Karpas-422 (cell line): ENCODE measurements at regions not wholly inside any gene's neighbourhood (a gene's known extent, or its start where the extent isn't known, plus 50 kb on each side); places are given as distances from the start of the nearest gene placed in this dataset.

Experiments
- DNase-seq: peaks from one replicate; pipeline ENCODE4 v3.0.0-alpha.2; 2015
- H2AFZ ChIP-seq: fragments of 200-600 bp; sonication (generic); 2 replicates; pipeline ENCODE4 v1.6.1; 2014; ENCODE audit warnings: antibody characterized with exemption, low read length, mixed read lengths
- H3K27ac ChIP-seq: fragments of 200-600 bp; sonication (generic); 2 replicates; pipeline ENCODE4 v1.5.1; 2014; ENCODE audit warnings: mild to moderate bottlenecking, low read length, moderate library complexity
- H3K27me3 ChIP-seq: fragments of 200-600 bp; sonication (generic); 2 replicates; pipeline ENCODE4 v1.6.1; 2014; ENCODE audit warnings: low read length, mixed read lengths
- H3K36me3 ChIP-seq: fragments of 200-600 bp; sonication (generic); 2 replicates; pipeline ENCODE4 v1.6.1; 2014; ENCODE audit warnings: low read length, mixed read lengths; ENCODE audit not compliant: insufficient read depth
- H3K4me1 ChIP-seq: fragments of 200-600 bp; sonication (generic); 2 replicates; pipeline ENCODE4 v1.6.1; 2014; ENCODE audit warnings: mild to moderate bottlenecking, low read length, mixed read lengths
- H3K4me2 ChIP-seq: fragments of 200-600 bp; sonication (generic); 2 replicates; pipeline ENCODE4 v1.6.1; 2014; ENCODE audit warnings: low read length, low read depth, mild to moderate bottlenecking; ENCODE audit not compliant: poor library complexity, severe bottlenecking
- H3K4me3 ChIP-seq: fragments of 200-600 bp; sonication (generic); 2 replicates; pipeline ENCODE4 v1.5.1; 2014; ENCODE audit warnings: mild to moderate bottlenecking, antibody characterized with exemption, low read length, mixed read lengths
- H3K79me2 ChIP-seq: fragments of 200-600 bp; sonication (generic); 2 replicates; pipeline ENCODE4 v1.6.1; 2014; ENCODE audit warnings: mild to moderate bottlenecking, low read length, mixed read lengths
- H3K9ac ChIP-seq: fragments of 200-600 bp; sonication (generic); 2 replicates; pipeline ENCODE4 v1.6.0; 2014; ENCODE audit warnings: low read length
- H3K9me2 ChIP-seq: fragments of 200-600 bp; sonication (generic), shearing (Covaris generic); replicated peaks from 2 replicates; pipeline ENCODE4 v1.6.0; 2014; ENCODE audit warnings: mild to moderate bottlenecking, low read length, moderate library complexity; ENCODE audit not compliant: insufficient read depth
- H3K9me3 ChIP-seq: fragments of 300-700, 200-600 bp; sonication (generic); 2 replicates; pipeline ENCODE4 v1.6.1; 2014; ENCODE audit warnings: low read length, mixed read lengths
- H4K20me1 ChIP-seq: fragments of 200-600 bp; sonication (generic); 2 replicates; pipeline ENCODE4 v1.6.1; 2014; ENCODE audit warnings: mild to moderate bottlenecking, antibody characterized with exemption, low read length, low read depth; ENCODE audit not compliant: insufficient read depth

DNA sequence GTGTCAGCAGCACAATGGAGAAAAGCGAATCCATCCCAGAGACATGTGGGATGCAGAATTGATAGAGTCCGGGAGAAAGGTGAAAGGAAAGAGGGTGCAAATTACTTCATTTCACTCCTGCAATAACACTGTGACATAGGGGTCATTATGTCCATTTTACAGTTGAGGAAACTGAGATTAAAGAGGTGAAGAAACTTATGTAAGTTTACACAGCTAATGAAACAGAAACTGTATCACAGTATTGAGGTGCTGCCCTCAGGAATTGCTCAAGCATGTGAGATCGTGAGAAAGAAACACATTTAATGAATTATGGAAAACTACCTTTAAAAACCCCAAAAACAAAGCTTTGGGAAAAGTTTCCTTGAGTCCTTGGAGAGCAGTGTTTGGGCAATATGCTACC is 103.6 kb upstream of the PFN2 start:
- no peaks in the 10 kb centered on the region for H3K36me3 ChIP-seq
- H3K9me3 ChIP-seq: peaks cover 18% of the 10 kb centered on the region
- H3K4me3 ChIP-seq: peak overlapping the region; percentile 54
- DNase-seq: peak; percentile 43
- H2AFZ ChIP-seq: peak overlapping the region; percentile 37; the same call in 1 of the 2 replicates
- H3K27ac ChIP-seq: peak overlapping the region; percentile 28
- no peaks in the 10 kb centered on the region for H3K27me3 ChIP-seq
- no peaks in the 10 kb centered on the region for H3K9me2 ChIP-seq
- no peaks in the 10 kb centered on the region for H3K79me2 ChIP-seq
- peak overlapping the region; percentile 68 for H3K4me2 ChIP-seq
- H4K20me1 ChIP-seq: no peaks in the 10 kb centered on the region
- peaks cover 16% of the 10 kb centered on the region for H3K4me1 ChIP-seq
- H3K9ac ChIP-seq: peak overlapping the region; percentile 47

GRCh38 chr3:150073513-150073912 is 102.8 kb upstream of the PFN2 start:
- no peak for DNase-seq
- Histone ChIP-seq H3K4me3 (no peak overlapping the region), H3K79me2 (no peaks in the 10 kb centered on the region), H3K27me3 (no peaks in the 10 kb centered on the region), H3K4me1 (peaks cover 16% of the 10 kb centered on the region), H3K9me2 (no peaks in the 10 kb centered on the region), H2AFZ (no peak overlapping the region), H3K4me2 (no peak overlapping the region), H3K9me3 (peaks cover 18% of the 10 kb centered on the region), H4K20me1 (no peaks in the 10 kb centered on the region), H3K27ac (no peak overlapping the region), H3K36me3 (no peaks in the 10 kb centered on the region), H3K9ac (no peak overlapping the region)

- DNase-seq: no peak
Observed at GRCh38 chr3:150073031-150073430, 102.3 kb upstream of the PFN2 start.

DNA sequence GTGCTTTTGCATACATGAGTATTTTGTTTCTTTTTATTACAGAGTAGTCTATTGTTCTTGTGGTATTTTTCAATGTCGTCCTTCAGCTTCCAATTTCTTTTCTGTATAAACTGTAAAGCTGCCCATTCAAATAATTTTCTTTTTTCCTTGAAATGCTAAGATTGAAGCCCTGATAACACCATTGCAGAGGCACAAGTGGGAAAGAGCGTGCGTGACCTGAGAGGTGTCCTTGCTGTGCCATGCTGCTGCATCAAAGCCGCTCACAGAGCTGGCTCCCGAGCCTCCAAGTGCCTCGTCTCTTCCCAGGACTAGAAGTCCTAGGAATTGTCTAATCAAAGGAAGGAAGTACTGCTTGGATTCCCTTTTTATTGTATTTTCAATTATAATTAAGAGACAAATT is 101.9 kb upstream of the PFN2 start:
- Histone ChIP-seq H4K20me1 (no peaks in the 10 kb centered on the region), H2AFZ (no peak overlapping the region), H3K9ac (no peak overlapping the region), H3K9me2 (no peaks in the 10 kb centered on the region), H3K4me2 (no peak overlapping the region), H3K36me3 (no peaks in the 10 kb centered on the region), H3K79me2 (no peaks in the 10 kb centered on the region), H3K9me3 (peaks cover 18% of the 10 kb centered on the region), H3K27ac (no peak overlapping the region), H3K27me3 (no peaks in the 10 kb centered on the region), H3K4me1 (peaks cover 16% of the 10 kb centered on the region), H3K4me3 (no peak overlapping the region)
- no peak for DNase-seq

More at GRCh38 chr3:150073031-150073430, 102.3 kb upstream of the PFN2 start:
- H2AFZ ChIP-seq: no peak overlapping the region
- no peaks in the 10 kb centered on the region for H3K36me3 ChIP-seq
- H3K4me1 ChIP-seq: peaks cover 16% of the 10 kb centered on the region
- H4K20me1 ChIP-seq: no peaks in the 10 kb centered on the region
- H3K27ac ChIP-seq: no peak overlapping the region
- no peak overlapping the region for H3K4me3 ChIP-seq
- H3K9me2 ChIP-seq: no peaks in the 10 kb centered on the region
- H3K9ac ChIP-seq: no peak overlapping the region
- H3K27me3 ChIP-seq: no peaks in the 10 kb centered on the region
- H3K4me2 ChIP-seq: no peak overlapping the region
- peaks cover 18% of the 10 kb centered on the region for H3K9me3 ChIP-seq
- no peaks in the 10 kb centered on the region for H3K79me2 ChIP-seq

- no peak overlapping the region for H3K4me2 ChIP-seq
- no peak overlapping the region for H3K9ac ChIP-seq
- no peaks in the 10 kb centered on the region for H3K9me2 ChIP-seq
- H2AFZ ChIP-seq: no peak overlapping the region
- DNase-seq: no peak
- no peaks in the 10 kb centered on the region for H3K36me3 ChIP-seq
- no peaks in the 10 kb centered on the region for H4K20me1 ChIP-seq
- peaks cover 16% of the 10 kb centered on the region for H3K4me1 ChIP-seq
- H3K27ac ChIP-seq: no peak overlapping the region
- H3K79me2 ChIP-seq: no peaks in the 10 kb centered on the region
- no peaks in the 10 kb centered on the region for H3K27me3 ChIP-seq
- no peak overlapping the region for H3K4me3 ChIP-seq
- no peaks in the 10 kb centered on the region; the same call in 1 of the 2 replicates for H3K9me3 ChIP-seq
Observed at GRCh38 chr3:150070271-150070670, 99.6 kb upstream of the PFN2 start.

- Histone ChIP-seq H3K79me2 (no peaks in the 10 kb centered on the region), H2AFZ (no peak overlapping the region), H3K4me3 (no peak overlapping the region), H3K36me3 (no peaks in the 10 kb centered on the region), H3K9me3 (no peaks in the 10 kb centered on the region), H3K4me1 (peaks cover 10% of the 10 kb centered on the region), H3K27me3 (no peaks in the 10 kb centered on the region), H3K27ac (no peak overlapping the region), H3K9ac (no peak overlapping the region), H3K9me2 (no peaks in the 10 kb centered on the region), H3K4me2 (no peak overlapping the region), H4K20me1 (no peaks in the 10 kb centered on the region)
- no peak for DNase-seq
Observed at GRCh38 chr3:150069633-150070032, 98.9 kb upstream of the PFN2 start.

DNA sequence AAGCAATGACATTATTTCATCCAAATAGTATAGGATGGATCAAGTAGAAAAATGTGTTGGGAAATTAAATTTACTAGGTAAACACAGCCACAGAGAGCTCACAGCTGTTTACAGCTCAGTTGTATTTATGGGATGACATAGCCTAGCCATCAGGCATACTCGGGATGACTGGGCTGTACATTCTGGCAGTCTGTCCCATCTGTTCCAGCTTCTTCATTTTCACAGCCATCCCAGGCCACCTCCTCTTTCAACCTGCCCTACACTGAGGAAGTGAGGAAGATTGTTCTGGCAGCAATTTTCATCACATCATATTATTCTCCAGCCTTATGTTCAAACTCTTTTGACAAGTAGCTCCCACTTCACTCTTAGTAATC is 98.4 kb upstream of the PFN2 start:
- Histone ChIP-seq H4K20me1 (no peaks in the 10 kb centered on the region), H3K27me3 (no peaks in the 10 kb centered on the region), H3K9me2 (no peaks in the 10 kb centered on the region), H3K4me1 (peaks cover 5% of the 10 kb centered on the region), H3K9ac (no peak overlapping the region), H3K79me2 (no peaks in the 10 kb centered on the region), H3K4me3 (no peak overlapping the region), H3K9me3 (no peaks in the 10 kb centered on the region), H2AFZ (no peak overlapping the region), H3K4me2 (no peak overlapping the region), H3K27ac (no peak overlapping the region), H3K36me3 (no peaks in the 10 kb centered on the region)
- no peak for DNase-seq

GRCh38 chr3:150068440-150069153 is 97.9 kb upstream of the PFN2 start:
- Histone ChIP-seq H3K79me2 (no peaks in the 10 kb centered on the region), H3K36me3 (no peaks in the 10 kb centered on the region), H3K9me3 (no peaks in the 10 kb centered on the region), H2AFZ (no peak overlapping the region), H3K9me2 (no peaks in the 10 kb centered on the region), H3K4me1 (no peaks in the 10 kb centered on the region; the same call in 1 of the 2 replicates), H3K27ac (no peak overlapping the region), H3K27me3 (no peaks in the 10 kb centered on the region), H3K4me2 (no peak overlapping the region), H4K20me1 (no peaks in the 10 kb centered on the region), H3K9ac (no peak overlapping the region), H3K4me3 (no peak overlapping the region)
- no peak for DNase-seq
